ENCODE measurements at regions not wholly inside any gene's neighbourhood (a gene's known extent, or its start where the extent isn't known, plus 50 kb on each side); places are given as distances from the start of the nearest gene placed in this dataset.
"Not testable (repeated sequence)": the region's sequence is repeated elsewhere in the genome, so short reads cannot be mapped to it uniquely, and the experiment has no call there.

DNA sequence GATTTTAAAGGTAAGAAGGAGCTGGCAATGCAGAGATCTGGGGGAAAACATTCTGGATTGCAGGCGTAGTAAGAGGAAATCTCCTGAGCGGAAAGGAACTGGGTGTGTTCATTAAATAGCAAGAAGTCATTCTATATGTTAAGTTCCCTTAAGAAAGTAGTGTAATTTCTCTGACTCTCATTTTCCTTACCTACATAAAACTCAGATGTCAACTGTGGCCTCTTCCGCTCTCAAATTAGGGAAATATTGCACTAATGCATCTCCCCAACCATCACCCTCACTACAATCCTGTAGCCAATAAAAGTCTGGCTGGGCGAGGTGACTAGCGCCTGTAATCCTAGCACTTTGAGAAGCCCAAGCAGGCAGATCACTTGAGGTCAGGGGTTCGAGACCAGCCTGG lies 89.0 kb upstream of the CDC42EP3 start:
- no peak for ATAC-seq
- intact Hi-C loops (cut with DNase I) = no loop called here
- TF ChIP-seq, protein P1, sequence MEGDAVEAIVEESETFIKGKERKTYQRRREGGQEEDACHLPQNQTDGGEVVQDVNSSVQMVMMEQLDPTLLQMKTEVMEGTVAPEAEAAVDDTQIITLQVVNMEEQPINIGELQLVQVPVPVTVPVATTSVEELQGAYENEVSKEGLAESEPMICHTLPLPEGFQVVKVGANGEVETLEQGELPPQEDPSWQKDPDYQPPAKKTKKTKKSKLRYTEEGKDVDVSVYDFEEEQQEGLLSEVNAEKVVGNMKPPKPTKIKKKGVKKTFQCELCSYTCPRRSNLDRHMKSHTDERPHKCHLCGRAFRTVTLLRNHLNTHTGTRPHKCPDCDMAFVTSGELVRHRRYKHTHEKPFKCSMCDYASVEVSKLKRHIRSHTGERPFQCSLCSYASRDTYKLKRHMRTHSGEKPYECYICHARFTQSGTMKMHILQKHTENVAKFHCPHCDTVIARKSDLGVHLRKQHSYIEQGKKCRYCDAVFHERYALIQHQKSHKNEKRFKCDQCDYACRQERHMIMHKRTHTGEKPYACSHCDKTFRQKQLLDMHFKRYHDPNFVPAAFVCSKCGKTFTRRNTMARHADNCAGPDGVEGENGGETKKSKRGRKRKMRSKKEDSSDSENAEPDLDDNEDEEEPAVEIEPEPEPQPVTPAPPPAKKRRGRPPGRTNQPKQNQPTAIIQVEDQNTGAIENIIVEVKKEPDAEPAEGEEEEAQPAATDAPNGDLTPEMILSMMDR (IDR thresholded peaks at IDR 0.05) = no peak
- Histone ChIP-seq H3K27ac (no peak overlapping the region), H3K4me1 (peaks cover 0 to 32% (median 0%) of the 10 kb centered on the region in 12 donors), H3K4me3 (no peak overlapping the region), H3K27me3 (no peaks in the 10 kb centered on the region), H3K9me3 (no peaks in the 10 kb centered on the region), H3K36me3 (no peaks in the 10 kb centered on the region)
- no peak for DNase-seq
- WGBS, 4 donors = 74 to 82% (median 78%) methylated on average over 6 of the region's 6 CpGs

DNA sequence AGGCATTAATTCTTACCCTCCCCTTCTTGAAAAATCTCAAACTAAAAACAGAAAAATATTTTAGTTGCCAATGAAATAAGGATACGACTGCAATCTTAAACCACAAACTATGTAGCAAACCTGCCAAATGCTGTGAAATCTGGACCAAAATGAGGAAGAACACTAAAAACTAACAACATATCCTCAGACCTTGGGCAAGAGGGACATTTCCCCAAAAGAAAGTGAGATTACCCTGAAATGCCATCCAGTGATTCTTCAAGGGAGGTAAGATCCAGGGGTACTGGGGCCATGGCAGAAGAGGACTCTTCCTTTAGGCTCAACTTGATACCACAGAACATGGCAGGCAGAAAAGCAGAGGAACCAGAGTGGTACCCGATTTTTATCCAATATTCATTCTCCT lies 90.8 kb upstream of the CDC42EP3 start:
- H3K4me1 ChIP-seq = peaks cover 0 to 47% (median 0%) of the 10 kb centered on the region in 12 donors
- intact Hi-C loops (cut with DNase I); H3K9me3 ChIP-seq; H3K4me3 ChIP-seq; H3K27me3 ChIP-seq; H3K27ac ChIP-seq; H3K36me3 ChIP-seq; DNase-seq: not testable (repeated sequence)
- WGBS, 4 donors = 45 to 85% (median 82%) methylated on average over 2 of the region's 2 CpGs
- peak in 1 of 4 donors; percentile 18 for ATAC-seq

DNA sequence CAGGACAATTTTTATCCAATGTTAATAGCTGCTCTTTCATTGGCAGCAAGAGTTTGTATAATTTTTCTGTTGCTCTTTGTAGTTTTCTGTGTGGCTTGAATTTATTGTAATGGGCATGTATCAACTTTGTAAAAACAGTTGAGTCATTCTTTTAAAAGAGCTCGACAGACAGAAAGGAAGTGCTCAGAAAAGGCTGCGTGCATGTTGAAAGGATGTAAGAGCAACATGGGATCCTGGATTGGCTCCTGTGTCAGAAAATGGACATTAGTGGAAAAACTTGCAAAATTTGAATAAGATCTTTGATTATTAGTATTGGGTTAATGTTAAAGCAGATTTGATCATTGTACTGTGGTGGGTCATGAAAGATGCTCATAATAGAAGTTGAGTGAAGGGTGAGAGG lies 93.3 kb upstream of the CDC42EP3 start:
- DNase-seq (no peak), ATAC-seq (no peak)
- no peaks in the 10 kb centered on the region for H3K36me3 ChIP-seq
- TF ChIP-seq, protein P1 (IDR thresholded peaks at IDR 0.05) = no peak
- no peak for TF ChIP-seq POLR2A (IDR thresholded peaks at IDR 0.05)
- no peak overlapping the region for H3K4me3 ChIP-seq
- 22 to 40% (median 27%) methylated on average over 2 of the region's 2 CpGs for WGBS, 4 donors
- H3K27ac ChIP-seq = no peak overlapping the region
- H3K4me1 ChIP-seq = peaks cover 0 to 66% (median 11%) of the 10 kb centered on the region in 12 donors
- no peaks in the 10 kb centered on the region for H3K27me3 ChIP-seq
- H3K9me3 ChIP-seq = no peaks in the 10 kb centered on the region
- intact Hi-C loops (cut with DNase I) = no loop called here

DNA sequence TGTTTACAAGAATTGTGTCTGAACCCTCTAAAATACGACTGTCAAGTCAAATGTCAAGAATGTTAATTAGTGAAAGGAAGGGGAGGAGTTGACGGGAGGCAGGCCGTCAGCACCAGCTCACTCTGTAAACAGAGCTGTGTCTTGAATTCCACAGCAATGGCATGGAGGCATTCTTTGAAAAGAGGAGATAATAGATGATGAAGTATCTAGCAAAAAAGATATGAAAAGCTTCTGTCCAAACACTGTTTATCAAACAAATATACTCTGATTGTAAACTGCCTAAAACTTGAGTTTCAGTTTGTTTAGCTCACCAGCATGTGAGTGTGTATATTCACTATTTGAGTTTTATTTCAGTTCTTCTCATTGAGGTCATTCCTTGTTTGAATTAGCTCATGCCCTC lies 94.7 kb upstream of the CDC42EP3 start:
- no peak for ATAC-seq
- Histone ChIP-seq H3K27me3 (no peaks in the 10 kb centered on the region), H3K4me3 (no peak overlapping the region), H3K36me3 (no peaks in the 10 kb centered on the region), H3K4me1 (peaks cover 0 to 63% (median 11%) of the 10 kb centered on the region in 12 donors), H3K9me3 (no peaks in the 10 kb centered on the region), H3K27ac (peak overlapping the region in 5 of 12 donors; percentile 0 to 26 (median 13))
- TF ChIP-seq, protein P1 (IDR thresholded peaks at IDR 0.05) = no peak
- WGBS, 4 donors = 30 to 35% (median 32%) methylated on average over 3 of the region's 3 CpGs
- intact Hi-C loops (cut with DNase I) = no loop called here
- no peak for DNase-seq

DNA sequence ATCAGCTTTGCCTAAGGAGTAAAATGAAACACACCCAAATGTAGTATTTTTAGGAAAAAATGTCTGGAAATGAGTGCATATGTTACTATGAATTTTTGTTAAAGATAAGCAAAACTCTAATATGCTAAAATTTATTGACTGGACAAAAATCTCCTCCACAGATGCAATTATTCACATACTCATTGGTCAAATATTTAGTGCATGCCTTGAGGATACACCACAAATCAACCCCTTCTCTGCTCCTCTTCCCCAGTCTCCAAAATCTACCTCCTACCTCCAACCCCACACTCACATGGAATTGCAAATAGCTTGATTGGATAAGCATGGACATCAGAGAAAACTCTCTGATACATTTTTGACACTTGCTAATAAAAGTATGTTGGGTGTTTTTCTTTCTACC lies 95.6 kb upstream of the CDC42EP3 start:
- peak overlapping the region in 2 of 12 donors; percentile 57 to 61 for H3K27ac ChIP-seq

More for the DNA sequence above, 95.6 kb upstream of the CDC42EP3 start:
- DNase-seq (no peak), ATAC-seq (no peak)
- Histone ChIP-seq H3K27me3 (no peaks in the 10 kb centered on the region), H3K4me1 (peaks cover 0 to 62% (median 11%) of the 10 kb centered on the region in 12 donors), H3K9me3 (no peaks in the 10 kb centered on the region), H3K36me3 (no peaks in the 10 kb centered on the region), H3K4me3 (no peak overlapping the region)
- intact Hi-C loops (cut with DNase I) = no loop called here
- TF ChIP-seq, protein P1 (IDR thresholded peaks at IDR 0.05) = no peak
- no peak for TF ChIP-seq POLR2A (IDR thresholded peaks at IDR 0.05)
